ENCODE measurements at regions not wholly inside any gene's neighbourhood (a gene's known extent, or its start where the extent isn't known, plus 50 kb on each side); places are given as distances from the start of the nearest gene placed in this dataset.
"Not testable (repeated sequence)": the region's sequence is repeated elsewhere in the genome, so short reads cannot be mapped to it uniquely, and the experiment has no call there.

DNA sequence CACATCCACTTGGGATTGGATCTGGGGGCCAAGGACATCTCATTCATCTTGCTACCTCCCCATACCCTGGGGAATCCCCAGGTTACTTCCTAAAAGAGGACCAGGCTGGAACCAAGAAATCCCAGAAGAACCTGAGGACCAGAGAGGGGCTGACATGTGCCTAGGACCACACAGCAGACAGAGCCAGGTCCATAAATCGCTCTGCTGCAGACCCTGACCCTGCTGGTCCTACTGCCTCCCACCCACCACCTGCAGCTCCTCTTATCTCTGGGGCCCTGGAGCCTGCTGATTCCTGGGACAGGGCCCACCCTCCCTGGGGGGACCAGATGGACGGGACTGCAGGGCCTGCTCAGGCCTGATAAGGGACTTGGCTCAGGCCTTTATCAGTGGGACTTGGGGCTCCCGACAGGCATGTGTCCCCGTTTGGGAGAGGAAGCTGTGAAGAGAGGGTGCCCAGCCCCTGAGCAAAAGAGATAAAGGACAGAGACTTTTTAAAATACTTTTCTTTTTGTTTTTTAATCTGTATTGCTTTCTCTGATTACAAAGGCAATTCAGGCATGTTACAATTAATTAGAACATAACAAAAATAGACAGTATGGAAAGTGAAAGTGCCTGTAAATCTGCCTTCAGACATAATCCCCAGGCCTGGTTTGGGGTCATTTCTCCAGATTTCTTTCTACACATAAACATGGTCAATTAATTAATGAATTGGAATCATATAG is 101.3 kb upstream of the LARP1 start:
- no peak for DNase-seq (ENCODE audit: low spot score)
- TF ChIP-seq, protein P1, sequence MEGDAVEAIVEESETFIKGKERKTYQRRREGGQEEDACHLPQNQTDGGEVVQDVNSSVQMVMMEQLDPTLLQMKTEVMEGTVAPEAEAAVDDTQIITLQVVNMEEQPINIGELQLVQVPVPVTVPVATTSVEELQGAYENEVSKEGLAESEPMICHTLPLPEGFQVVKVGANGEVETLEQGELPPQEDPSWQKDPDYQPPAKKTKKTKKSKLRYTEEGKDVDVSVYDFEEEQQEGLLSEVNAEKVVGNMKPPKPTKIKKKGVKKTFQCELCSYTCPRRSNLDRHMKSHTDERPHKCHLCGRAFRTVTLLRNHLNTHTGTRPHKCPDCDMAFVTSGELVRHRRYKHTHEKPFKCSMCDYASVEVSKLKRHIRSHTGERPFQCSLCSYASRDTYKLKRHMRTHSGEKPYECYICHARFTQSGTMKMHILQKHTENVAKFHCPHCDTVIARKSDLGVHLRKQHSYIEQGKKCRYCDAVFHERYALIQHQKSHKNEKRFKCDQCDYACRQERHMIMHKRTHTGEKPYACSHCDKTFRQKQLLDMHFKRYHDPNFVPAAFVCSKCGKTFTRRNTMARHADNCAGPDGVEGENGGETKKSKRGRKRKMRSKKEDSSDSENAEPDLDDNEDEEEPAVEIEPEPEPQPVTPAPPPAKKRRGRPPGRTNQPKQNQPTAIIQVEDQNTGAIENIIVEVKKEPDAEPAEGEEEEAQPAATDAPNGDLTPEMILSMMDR (IDR thresholded peaks at IDR 0.05; ENCODE audit: borderline replicate concordance, control extremely low read depth, extremely low read depth, insufficient read depth, missing control alignments): no peak
- in situ Hi-C loops (cut with MboI; ENCODE audit: low sequenced_read_pairs, unreplicated experiment): loop anchor here (10.0 kb wide), 1 partner anchor 161 kb away; no protein-coding TSS in a partner anchor

DNA sequence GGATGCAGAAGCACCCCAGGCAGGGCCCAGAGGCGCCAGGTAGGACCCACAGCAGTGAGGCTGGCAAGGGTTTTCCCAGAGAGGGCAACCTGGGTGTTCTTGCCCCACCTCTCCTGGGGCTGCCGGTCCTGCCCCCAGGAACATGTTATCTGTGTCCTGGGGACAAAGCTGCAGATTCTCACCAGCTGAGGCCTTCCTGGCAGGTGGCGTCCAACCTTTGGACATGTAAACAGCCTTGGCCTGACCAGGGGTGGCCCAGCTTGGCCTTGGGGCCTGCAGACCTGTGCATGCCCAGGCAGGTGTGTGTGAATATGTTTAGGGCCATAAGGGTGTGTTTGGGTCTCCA is 101.8 kb upstream of the LARP1 start:
- no peak for DNase-seq (ENCODE audit: low spot score)
- TF ChIP-seq, protein P1 (IDR thresholded peaks at IDR 0.05; ENCODE audit: borderline replicate concordance, control extremely low read depth, extremely low read depth, insufficient read depth, missing control alignments): no peak
- in situ Hi-C loops (cut with MboI; ENCODE audit: low sequenced_read_pairs, unreplicated experiment): loop anchor here (10.0 kb wide), 1 partner anchor 161 kb away; no protein-coding TSS in a partner anchor

DNA sequence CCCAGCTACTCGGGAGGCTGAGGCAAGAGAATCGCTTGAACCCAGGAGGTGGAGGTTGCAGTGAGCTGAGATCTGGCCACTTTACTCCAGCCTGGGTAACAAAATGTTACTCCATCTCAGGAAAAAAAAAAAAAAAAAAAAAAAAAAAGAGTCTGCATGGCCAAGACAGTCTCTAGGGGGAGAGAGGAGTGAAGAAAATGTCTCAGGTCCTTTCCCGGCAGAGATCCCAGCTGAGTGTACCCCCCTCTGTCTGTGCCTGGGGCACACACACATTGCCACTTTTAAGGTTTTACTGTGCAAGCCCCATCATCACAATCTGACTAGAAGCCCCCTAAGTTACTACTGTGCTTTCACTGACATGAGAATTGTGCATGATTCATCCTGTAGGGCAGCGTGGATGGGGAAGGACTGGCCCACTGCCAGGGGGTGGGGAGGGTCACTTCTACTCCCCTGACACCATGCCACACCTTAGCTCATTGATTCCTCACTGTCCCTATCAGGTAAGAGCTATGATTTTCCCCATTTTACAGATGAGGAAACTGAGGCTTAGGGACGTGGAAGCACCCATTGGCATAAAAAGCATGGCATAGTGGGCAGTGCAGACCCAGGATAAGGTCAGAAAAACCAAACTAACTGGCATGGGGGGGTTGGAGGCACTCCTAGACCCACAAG is 102.3 kb upstream of the LARP1 start:
- TF ChIP-seq, protein P1 (IDR thresholded peaks at IDR 0.05; ENCODE audit: borderline replicate concordance, control extremely low read depth, extremely low read depth, insufficient read depth, missing control alignments): no peak
- DNase-seq (ENCODE audit: low spot score): no peak
- in situ Hi-C loops (cut with MboI; ENCODE audit: low sequenced_read_pairs, unreplicated experiment): loop anchor here (10.0 kb wide), 1 partner anchor 162 kb away; no protein-coding TSS in a partner anchor

DNA sequence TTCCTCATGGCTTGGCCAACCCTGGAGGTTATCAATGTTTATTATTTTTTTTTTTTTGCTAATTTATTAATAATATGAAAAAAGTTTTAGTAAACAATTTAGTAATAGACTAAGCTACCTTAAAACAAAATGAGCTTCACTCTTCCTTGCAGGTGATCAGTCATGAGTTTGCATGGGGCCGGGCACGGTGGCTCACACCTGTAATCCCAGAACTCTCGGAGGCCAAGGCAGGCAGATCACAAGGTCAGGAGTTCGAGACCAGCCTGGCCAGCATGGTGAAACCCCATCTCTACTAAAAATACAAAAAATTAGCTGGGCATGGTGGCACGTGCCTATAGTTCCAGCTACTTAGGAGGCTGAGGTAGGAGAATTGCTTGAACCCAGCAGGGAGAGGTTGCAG is 103.4 kb upstream of the LARP1 start:
- in situ Hi-C loops (cut with MboI; ENCODE audit: low sequenced_read_pairs, unreplicated experiment): loop anchor here (10.0 kb wide), 1 partner anchor 163 kb away; no protein-coding TSS in a partner anchor
- not testable (repeated sequence) for DNase-seq (ENCODE audit: low spot score)

DNA sequence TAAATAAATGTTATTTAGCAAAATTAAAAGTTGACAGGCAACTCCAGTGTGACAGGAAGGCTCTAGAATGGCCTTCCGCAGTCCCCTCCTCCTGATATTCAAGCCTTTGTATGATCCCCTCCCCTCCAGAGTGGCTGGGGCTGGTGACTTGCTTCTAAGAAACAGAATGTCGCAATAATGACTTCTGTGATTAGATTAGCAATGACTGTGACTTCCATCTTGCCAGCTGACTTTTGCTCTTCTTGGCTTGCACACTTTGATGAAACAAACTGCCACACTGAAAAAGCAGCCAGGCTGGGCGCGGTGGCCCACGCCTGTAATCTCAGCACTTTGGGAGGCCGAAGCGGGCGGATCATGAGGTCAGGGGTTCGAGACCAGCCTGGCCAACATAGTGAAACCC is 106.5 kb upstream of the LARP1 start:
- no peak for DNase-seq (ENCODE audit: low spot score)
- in situ Hi-C loops (cut with MboI; ENCODE audit: low sequenced_read_pairs, unreplicated experiment): no loop called here
- TF ChIP-seq, protein P1 (IDR thresholded peaks at IDR 0.05; ENCODE audit: borderline replicate concordance, control extremely low read depth, extremely low read depth, insufficient read depth, missing control alignments): no peak

DNA sequence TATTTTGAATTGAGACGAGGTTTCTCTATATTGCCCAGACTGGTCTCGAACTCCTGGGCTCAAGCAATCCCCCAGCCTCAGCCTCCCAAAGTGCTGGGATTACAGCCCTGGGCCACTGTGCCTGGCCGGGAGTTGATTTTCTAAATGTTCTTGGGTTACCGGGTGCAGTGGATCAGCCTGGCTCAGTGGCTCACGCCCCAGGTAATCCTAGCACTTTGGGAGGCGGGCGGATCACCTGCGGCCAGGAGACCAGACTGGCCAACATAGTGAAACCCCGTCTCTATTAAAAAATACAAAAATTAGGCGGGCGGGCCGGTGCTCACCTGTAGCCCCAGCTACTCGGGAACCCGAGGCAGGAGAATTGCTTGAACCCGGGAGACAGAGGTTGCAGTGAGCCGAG is 106.9 kb upstream of the LARP1 start:
- in situ Hi-C loops (cut with MboI; ENCODE audit: low sequenced_read_pairs, unreplicated experiment): no loop called here
- DNase-seq (ENCODE audit: low spot score): no peak
- TF ChIP-seq, protein P1 (IDR thresholded peaks at IDR 0.05; ENCODE audit: borderline replicate concordance, control extremely low read depth, extremely low read depth, insufficient read depth, missing control alignments): no peak

DNA sequence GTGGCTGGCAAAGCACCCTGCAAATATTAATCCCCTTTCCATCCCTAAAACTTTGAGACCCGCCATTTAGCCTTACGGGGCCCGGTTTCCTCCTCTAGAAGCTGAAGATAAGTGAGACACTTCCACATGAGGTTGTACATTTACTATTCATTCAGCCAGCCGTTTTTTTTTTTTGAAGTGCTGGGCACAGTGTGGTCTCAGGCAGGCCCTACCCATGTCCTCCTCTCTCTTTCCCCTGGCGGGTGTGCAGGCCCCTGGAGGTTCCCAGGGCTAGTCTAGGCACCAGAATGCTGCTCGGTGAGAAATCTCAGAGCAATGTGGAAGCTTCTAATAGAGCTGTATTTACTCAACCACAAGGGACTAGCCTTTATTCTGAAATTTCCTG is 107.4 kb upstream of the LARP1 start:
- TF ChIP-seq, protein P1 (IDR thresholded peaks at IDR 0.05; ENCODE audit: borderline replicate concordance, control extremely low read depth, extremely low read depth, insufficient read depth, missing control alignments): no peak
- DNase-seq (ENCODE audit: low spot score): no peak
- in situ Hi-C loops (cut with MboI; ENCODE audit: low sequenced_read_pairs, unreplicated experiment): no loop called here

All from GM13976 (cell line).